ENCODE measurements at regions not wholly inside any gene's neighbourhood (a gene's known extent, or its start where the extent isn't known, plus 50 kb on each side); places are given as distances from the start of the nearest gene placed in this dataset.

DNA sequence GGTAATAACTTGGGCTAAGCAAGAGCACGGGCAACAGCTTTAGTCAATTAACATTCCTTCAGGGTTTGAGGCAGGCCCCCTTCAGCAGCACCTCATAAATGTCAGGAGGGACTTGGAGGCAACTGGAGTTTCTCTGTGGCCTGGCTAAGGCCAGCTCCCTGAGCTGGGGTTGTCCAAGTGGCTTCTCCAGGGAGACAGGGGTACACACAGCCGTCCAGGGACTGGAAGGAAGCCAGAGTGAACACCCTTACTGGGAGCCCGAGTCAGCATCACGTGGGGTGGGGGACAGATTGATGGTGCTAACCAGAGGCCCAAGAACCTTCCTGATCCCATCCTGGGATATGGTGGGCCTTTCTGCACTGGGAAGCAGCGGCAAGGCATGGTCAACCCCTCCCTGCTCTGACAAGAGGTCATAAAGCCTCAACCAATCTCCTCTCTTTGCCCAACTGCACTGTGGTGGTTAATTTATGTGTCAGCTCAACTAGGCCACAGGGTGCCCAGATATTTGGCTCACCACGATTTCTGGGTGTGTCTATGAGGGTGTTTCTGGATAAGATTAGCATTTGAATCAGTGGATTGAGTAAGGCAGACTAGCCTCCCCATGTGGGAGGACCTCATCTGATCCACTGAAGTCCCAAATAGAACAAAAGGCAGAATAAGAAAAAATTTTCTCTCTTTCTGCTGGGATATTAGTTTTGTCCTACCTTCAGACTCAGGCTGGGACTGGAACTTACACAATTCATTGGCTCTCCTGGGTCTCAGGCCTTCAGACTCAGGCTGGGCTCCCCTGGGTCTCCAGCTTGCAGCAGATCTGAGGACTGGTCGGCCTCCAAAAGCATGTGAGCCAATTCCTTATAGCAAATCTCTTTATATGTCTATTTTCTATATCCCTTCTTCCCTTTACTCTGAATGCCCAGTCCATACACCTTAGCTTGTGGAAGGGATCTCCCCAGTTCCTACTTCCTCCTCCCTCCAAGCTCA is 127.2 kb upstream of the LARP1 start:
- H3K4me3 ChIP-seq, result no peak overlapping the region
- POLR2A ChIA-PET, result no interaction called here
- CTCF ChIA-PET, result interaction anchor here (0.8 to 3.6 kb wide), 6 partner anchors 12 to 376 kb away, joined by 3 to 15 read pairs (median 3); no protein-coding TSS in a partner anchor

DNA sequence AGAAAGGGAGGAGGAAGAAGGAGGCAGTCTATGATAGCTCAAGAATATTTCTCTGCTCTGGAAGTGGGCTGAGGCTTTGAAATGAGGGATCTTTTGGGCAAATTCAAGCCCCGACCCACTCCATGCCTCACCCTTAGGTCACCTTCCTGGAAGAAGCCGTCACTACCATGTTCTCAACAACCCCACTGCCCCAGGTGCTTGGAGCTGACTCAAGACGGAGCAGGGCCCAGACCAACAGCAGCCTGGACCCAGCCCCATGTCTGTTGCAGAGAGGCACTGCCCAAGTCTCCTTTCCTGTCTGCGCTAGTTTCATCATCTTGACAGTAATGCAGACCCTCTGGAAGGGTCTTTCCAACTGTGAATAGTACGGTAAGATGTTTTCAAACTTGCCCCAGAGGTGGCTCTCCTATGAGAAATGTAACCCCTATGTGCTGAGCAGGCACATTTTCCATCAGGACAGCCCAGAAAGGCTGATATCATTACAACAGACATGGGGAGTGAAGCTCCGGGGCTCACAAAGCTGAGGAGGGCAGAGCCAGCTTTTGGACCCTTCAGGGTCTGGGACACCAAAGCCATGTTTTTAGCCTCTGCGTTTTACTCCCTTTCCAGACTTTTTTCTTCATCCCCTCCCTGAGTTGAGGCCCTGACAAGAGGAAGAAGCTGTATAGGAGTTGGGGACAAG is 128.2 kb upstream of the LARP1 start:
- no peak for ATAC-seq
- DNase-seq (ENCODE audit: low read depth in 1 of 2, low spot score in 1 of 2), result no peak
- Histone ChIP-seq H3K4me3 (no peak overlapping the region), H3K4me1 (no peaks in the 10 kb centered on the region), H3K27ac (no peak overlapping the region), H3K4me2 (no peak overlapping the region), H3K9me3 (no peaks in the 10 kb centered on the region)
- TF ChIP-seq MAFK (IDR thresholded peaks at IDR 0.05; ENCODE audit: partially characterized antibody), result peak; percentile 88
- TF ChIP-seq RFX5 (IDR thresholded peaks at IDR 0.05), result no peak
- ChIA-PET POLR2A (no interaction called here), CTCF (interaction anchor here (0.7 to 2.8 kb wide), 8 partner anchors 17 to 555 kb away, joined by 3 to 8 read pairs (median 3); no protein-coding TSS in a partner anchor)
- no peak for FAIRE-seq
- WGBS (ENCODE audit: missing lambda C conversion rate), result 60% methylated on average over 7 of the region's 7 CpGs

More for the DNA sequence above, 127.2 kb upstream of the LARP1 start:
- H3K4me1 ChIP-seq, result no peaks in the 10 kb centered on the region
- DNase-seq (ENCODE audit: low read depth in 1 of 2, low spot score in 1 of 2) (no peak), FAIRE-seq (no peak), ATAC-seq (no peak)
- no peak overlapping the region for H3K4me2 ChIP-seq
- TF ChIP-seq RAD21 (conservative IDR thresholded peaks at IDR 0.05 in 1 of 2, IDR thresholded peaks at IDR 0.05 in 1 of 2), result no peak
- TF ChIP-seq NR3C1 (IDR thresholded peaks at IDR 0.05), result no peak
- TF ChIP-seq, protein P1, sequence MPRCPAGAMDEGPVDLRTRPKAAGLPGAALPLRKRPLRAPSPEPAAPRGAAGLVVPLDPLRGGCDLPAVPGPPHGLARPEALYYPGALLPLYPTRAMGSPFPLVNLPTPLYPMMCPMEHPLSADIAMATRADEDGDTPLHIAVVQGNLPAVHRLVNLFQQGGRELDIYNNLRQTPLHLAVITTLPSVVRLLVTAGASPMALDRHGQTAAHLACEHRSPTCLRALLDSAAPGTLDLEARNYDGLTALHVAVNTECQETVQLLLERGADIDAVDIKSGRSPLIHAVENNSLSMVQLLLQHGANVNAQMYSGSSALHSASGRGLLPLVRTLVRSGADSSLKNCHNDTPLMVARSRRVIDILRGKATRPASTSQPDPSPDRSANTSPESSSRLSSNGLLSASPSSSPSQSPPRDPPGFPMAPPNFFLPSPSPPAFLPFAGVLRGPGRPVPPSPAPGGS (IDR thresholded peaks at IDR 0.05), result no peak
- TF ChIP-seq TP53 (CRISPR knock-in tag; IDR thresholded peaks at IDR 0.05), result no peak
- TF ChIP-seq POLR2A (IDR thresholded peaks at IDR 0.05; ENCODE audit: low read length), result no peak
- no peak for TF ChIP-seq ZSCAN20 (CRISPR knock-in tag; IDR thresholded peaks at IDR 0.05)
- TF ChIP-seq FOXS1 (CRISPR knock-in tag; IDR thresholded peaks at IDR 0.05), result no peak
- TF ChIP-seq POLR2AphosphoS2 (conservative IDR thresholded peaks at IDR 0.05; ENCODE audit: low read length), result no peak
- TF ChIP-seq HOXA7 (CRISPR knock-in tag; IDR thresholded peaks at IDR 0.05), result no peak
- TF ChIP-seq RARB (CRISPR knock-in tag; IDR thresholded peaks at IDR 0.05), result no peak
- TF ChIP-seq PHF8 (IDR thresholded peaks at IDR 0.05; ENCODE audit: borderline replicate concordance, low read depth), result no peak
- no peak for TF ChIP-seq CBX8 (IDR thresholded peaks at IDR 0.05)
- TF ChIP-seq RNF2 (IDR thresholded peaks at IDR 0.05; ENCODE audit: borderline replicate concordance, low read depth), result no peak
- TF ChIP-seq, protein P2, sequence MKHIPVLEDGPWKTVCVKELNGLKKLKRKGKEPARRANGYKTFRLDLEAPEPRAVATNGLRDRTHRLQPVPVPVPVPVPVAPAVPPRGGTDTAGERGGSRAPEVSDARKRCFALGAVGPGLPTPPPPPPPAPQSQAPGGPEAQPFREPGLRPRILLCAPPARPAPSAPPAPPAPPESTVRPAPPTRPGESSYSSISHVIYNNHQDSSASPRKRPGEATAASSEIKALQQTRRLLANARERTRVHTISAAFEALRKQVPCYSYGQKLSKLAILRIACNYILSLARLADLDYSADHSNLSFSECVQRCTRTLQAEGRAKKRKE (CRISPR knock-in tag; IDR thresholded peaks at IDR 0.05; ENCODE audit: low read depth), result no peak
- no peak for TF ChIP-seq KDM1A (IDR thresholded peaks at IDR 0.05; ENCODE audit: low read depth)
- TF ChIP-seq, protein P3, sequence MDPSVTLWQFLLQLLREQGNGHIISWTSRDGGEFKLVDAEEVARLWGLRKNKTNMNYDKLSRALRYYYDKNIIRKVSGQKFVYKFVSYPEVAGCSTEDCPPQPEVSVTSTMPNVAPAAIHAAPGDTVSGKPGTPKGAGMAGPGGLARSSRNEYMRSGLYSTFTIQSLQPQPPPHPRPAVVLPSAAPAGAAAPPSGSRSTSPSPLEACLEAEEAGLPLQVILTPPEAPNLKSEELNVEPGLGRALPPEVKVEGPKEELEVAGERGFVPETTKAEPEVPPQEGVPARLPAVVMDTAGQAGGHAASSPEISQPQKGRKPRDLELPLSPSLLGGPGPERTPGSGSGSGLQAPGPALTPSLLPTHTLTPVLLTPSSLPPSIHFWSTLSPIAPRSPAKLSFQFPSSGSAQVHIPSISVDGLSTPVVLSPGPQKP (IDR thresholded peaks at IDR 0.05; ENCODE audit: low read depth, low read length), result no peak
- TF ChIP-seq HOXB13 (CRISPR knock-in tag; IDR thresholded peaks at IDR 0.05; ENCODE audit: low read depth), result no peak
- TF ChIP-seq JUNB (IDR thresholded peaks at IDR 0.05), result no peak
- TF ChIP-seq CEBPB (IDR thresholded peaks at IDR 0.05), result no peak
- no peaks in the 10 kb centered on the region for H3K9me3 ChIP-seq
- H3K27ac ChIP-seq, result no peak overlapping the region
- 45% methylated on average over 5 of the region's 7 CpGs for WGBS (ENCODE audit: missing lambda C conversion rate)

All from A549 (cell line).